Esophagus squamous epithelium (tissue), 4 donors: ENCODE measurements at regions not wholly inside any gene's neighbourhood (a gene's known extent, or its start where the extent isn't known, plus 50 kb on each side); places are given as distances from the start of the nearest gene placed in this dataset.

Source experiments
- POLR2A ChIP-seq, 4 donors: fragments of 450-650 bp; IDR thresholded peaks; one replicate each; pipeline ENCODE4 v1.6.1; 2017; ENCODE audit warnings: antibody characterized with exemption in 4 of 4, mild to moderate bottlenecking in 4 of 4, moderate library complexity in 3 of 4
- TF ChIP-seq, protein P1 (sequence below), 6 experiments: fragments of 450-650 bp in 4 of 6; fragments of 200-600 bp in 2 of 6; sonication (generic) in 2 of 6; IDR thresholded peaks; one replicate each; pipeline ENCODE4 v1.5.1; 2016 to 2019; ENCODE audit warnings: antibody characterized with exemption in 6 of 6, mild to moderate bottlenecking in 4 of 6, moderate library complexity in 4 of 6

- TF ChIP-seq, protein P1, sequence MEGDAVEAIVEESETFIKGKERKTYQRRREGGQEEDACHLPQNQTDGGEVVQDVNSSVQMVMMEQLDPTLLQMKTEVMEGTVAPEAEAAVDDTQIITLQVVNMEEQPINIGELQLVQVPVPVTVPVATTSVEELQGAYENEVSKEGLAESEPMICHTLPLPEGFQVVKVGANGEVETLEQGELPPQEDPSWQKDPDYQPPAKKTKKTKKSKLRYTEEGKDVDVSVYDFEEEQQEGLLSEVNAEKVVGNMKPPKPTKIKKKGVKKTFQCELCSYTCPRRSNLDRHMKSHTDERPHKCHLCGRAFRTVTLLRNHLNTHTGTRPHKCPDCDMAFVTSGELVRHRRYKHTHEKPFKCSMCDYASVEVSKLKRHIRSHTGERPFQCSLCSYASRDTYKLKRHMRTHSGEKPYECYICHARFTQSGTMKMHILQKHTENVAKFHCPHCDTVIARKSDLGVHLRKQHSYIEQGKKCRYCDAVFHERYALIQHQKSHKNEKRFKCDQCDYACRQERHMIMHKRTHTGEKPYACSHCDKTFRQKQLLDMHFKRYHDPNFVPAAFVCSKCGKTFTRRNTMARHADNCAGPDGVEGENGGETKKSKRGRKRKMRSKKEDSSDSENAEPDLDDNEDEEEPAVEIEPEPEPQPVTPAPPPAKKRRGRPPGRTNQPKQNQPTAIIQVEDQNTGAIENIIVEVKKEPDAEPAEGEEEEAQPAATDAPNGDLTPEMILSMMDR (IDR thresholded peaks at IDR 0.05), result no peak
- TF ChIP-seq POLR2A (IDR thresholded peaks at IDR 0.05), result no peak
Measured at GRCh38 chrY:19307627-19308026, 436.9 kb downstream of the KDM5D start.
